ENCODE measurements at regions not wholly inside any gene's neighbourhood (a gene's known extent, or its start where the extent isn't known, plus 50 kb on each side); places are given as distances from the start of the nearest gene placed in this dataset.

GRCh38 chr12:94704452-94705306, 54.3 kb upstream of the TMCC3 start:
- H3K27me3 ChIP-seq (ENCODE audit: control insufficient read depth, insufficient read depth, low read length): no peaks in the 10 kb centered on the region; the same call in 1 of the 2 replicates
- ChIA-PET CTCF (no interaction called here), POLR2A (no interaction called here)
- no peaks in the 10 kb centered on the region for H3K9me3 ChIP-seq (ENCODE audit: control insufficient read depth, insufficient read depth, low read depth, low read length)
- ATAC-seq (peak; percentile 56; the same call in 1 of the 2 replicates), DNase-seq (ENCODE audit: low read depth, low spot score) (no peak)
- no peaks in the 10 kb centered on the region for H3K36me3 ChIP-seq (ENCODE audit: control insufficient read depth, insufficient read depth, low read length)
- in situ Hi-C loops (cut with HindIII; ENCODE audit: low pct_unique_long_range_greater_than_20kb, low sequenced_read_pairs): no loop called here
- H3K27ac ChIP-seq (ENCODE audit: low read length): no peak overlapping the region
- H3K4me3 ChIP-seq (ENCODE audit: low read depth in 2 of 2, low read length in 2 of 2): no peak overlapping the region
- intact Hi-C loops (cut with micrococcal nuclease; ENCODE audit: unreplicated experiment): no loop called here
- TF ChIP-seq REST (IDR thresholded peaks at IDR 0.05; ENCODE audit: insufficient read depth in 1 of 2, low read depth in 2 of 2, low read length in 1 of 2) (no peak), CTCF (IDR thresholded peaks at IDR 0.05) (no peak), SIN3A (IDR thresholded peaks at IDR 0.05; ENCODE audit: borderline replicate concordance, insufficient read depth, low read depth, low read length) (no peak), POLR2AphosphoS5 (IDR thresholded peaks at IDR 0.05; ENCODE audit: low read depth, low read length) (no peak), TCF7L2 (IDR thresholded peaks at IDR 0.05; ENCODE audit: low read depth, low read length) (no peak)
- H3K4me1 ChIP-seq (ENCODE audit: control insufficient read depth, insufficient read depth, low read length): no peaks in the 10 kb centered on the region
- BruUV-seq (replicated peaks): no TSS peak

GRCh38 chr12:94702696-94703095, 52.3 kb upstream of the TMCC3 start:
- H3K27me3 ChIP-seq (ENCODE audit: control insufficient read depth, insufficient read depth, low read length): no peaks in the 10 kb centered on the region; the same call in 1 of the 2 replicates
- in situ Hi-C loops (cut with HindIII; ENCODE audit: low pct_unique_long_range_greater_than_20kb, low sequenced_read_pairs) (no loop called here), intact Hi-C loops (cut with micrococcal nuclease; ENCODE audit: unreplicated experiment) (no loop called here)
- H3K4me3 ChIP-seq (ENCODE audit: low read depth in 2 of 2, low read length in 2 of 2): no peak overlapping the region
- no peak overlapping the region for H3K27ac ChIP-seq (ENCODE audit: low read length)
- no peak for ATAC-seq
- no TSS peak for BruUV-seq (replicated peaks)
- no peaks in the 10 kb centered on the region for H3K9me3 ChIP-seq (ENCODE audit: control insufficient read depth, insufficient read depth, low read depth, low read length)
- no peak for DNase-seq (ENCODE audit: low read depth, low spot score)
- H3K4me1 ChIP-seq (ENCODE audit: control insufficient read depth, insufficient read depth, low read length): no peaks in the 10 kb centered on the region
- TF ChIP-seq POLR2AphosphoS5 (IDR thresholded peaks at IDR 0.05; ENCODE audit: low read depth, low read length): no peak
- TF ChIP-seq SIN3A (IDR thresholded peaks at IDR 0.05; ENCODE audit: borderline replicate concordance, insufficient read depth, low read depth, low read length): no peak
- no peak for TF ChIP-seq REST (IDR thresholded peaks at IDR 0.05; ENCODE audit: insufficient read depth in 1 of 2, low read depth in 2 of 2, low read length in 1 of 2)
- TF ChIP-seq TCF7L2 (IDR thresholded peaks at IDR 0.05; ENCODE audit: low read depth, low read length): no peak
- no peak for TF ChIP-seq CTCF (IDR thresholded peaks at IDR 0.05)
- ChIA-PET POLR2A (no interaction called here), CTCF (no interaction called here)
- no peaks in the 10 kb centered on the region for H3K36me3 ChIP-seq (ENCODE audit: control insufficient read depth, insufficient read depth, low read length)

Measured in Panc1 (cell line).